H1 (cell line): ENCODE measurements at regions not wholly inside any gene's neighbourhood (a gene's known extent, or its start where the extent isn't known, plus 50 kb on each side); places are given as distances from the start of the nearest gene placed in this dataset.

Experiments used
- CTCF ChIA-PET: fragments of 300-600 bp; sonication (Branson Sonifier 250); formaldehyde crosslinking; loops from one replicate; lab custom pipeline; 2021; ENCODE audit not compliant: partially characterized antibody; lab: Charles Lee
- POLR2A ChIA-PET: fragments of 300-600 bp; sonication (Branson Sonifier 250); formaldehyde crosslinking; loops from one replicate; lab custom pipeline; 2021; ENCODE audit warnings: inconsistent platforms; ENCODE audit not compliant: partially characterized antibody; lab: Charles Lee
- DNase-seq, 2 experiments: peaks; one replicate each; pipeline versions ENCODE4 v3.0.0 to v3.0.0-alpha.2; 2010 to 2022; ENCODE audit warnings: low spot score in 2 of 2, low read depth in 1 of 2, mixed read lengths in 1 of 2
- FAIRE-seq: peaks from 2 replicates; lab custom pipeline; 2011; peaks lifted over from hg19 to GRCh38; lab: Jason Lieb, UNC
- H2AFZ ChIP-seq: 2 replicates; pipeline ENCODE4 v1.8.1; 2012; ENCODE audit warnings: low read length, inconsistent platforms
- H2AK5ac ChIP-seq: 2 replicates; pipeline ENCODE4 v1.6.1; 2013; ENCODE audit warnings: low read depth, low read length
- H2BK120ac ChIP-seq: replicated peaks from 2 replicates; pipeline ENCODE3; 2013; ENCODE audit warnings: low read depth, low read length, inconsistent platforms
- H2BK12ac ChIP-seq: 2 replicates; pipeline ENCODE4 v1.6.1; 2013; ENCODE audit warnings: low read depth, low read length
- H2BK15ac ChIP-seq: 2 replicates; pipeline ENCODE4 v1.6.1; 2013; ENCODE audit warnings: low read length
- H2BK20ac ChIP-seq: 2 replicates; pipeline ENCODE4 v1.6.1; 2013; ENCODE audit warnings: low read length
- H2BK5ac ChIP-seq: 2 replicates; pipeline ENCODE4 v1.6.1; 2013; ENCODE audit warnings: low read depth, low read length
- H3K14ac ChIP-seq: 2 replicates; pipeline ENCODE4 v1.6.1; 2013; ENCODE audit warnings: inconsistent platforms; ENCODE audit not compliant: insufficient read length
- H3K18ac ChIP-seq: 2 replicates; pipeline ENCODE4 v1.6.1; 2013; ENCODE audit warnings: low read length; ENCODE audit errors: extremely low read depth
- H3K23ac ChIP-seq: 2 replicates; pipeline ENCODE4 v1.6.1; 2013; ENCODE audit warnings: inconsistent platforms; ENCODE audit not compliant: insufficient read length
- H3K23me2 ChIP-seq: 2 replicates; pipeline ENCODE4 v1.6.1; 2013; ENCODE audit warnings: low read depth, low read length
- H3K27ac ChIP-seq: 2 replicates; pipeline ENCODE4 v1.6.1; 2011; ENCODE audit warnings: low read depth, low read length, inconsistent platforms
- H3K27me3 ChIP-seq, 4 experiments: replicated peaks in 1 of 4; 1 replicate in 1 of 4; 2 replicates in 3 of 4; pipeline versions ENCODE4 v1.6.1 to v1.8.1; 2011 to 2013; ENCODE audit warnings: low read length in 3 of 4, mild to moderate bottlenecking in 3 of 4, inconsistent platforms in 2 of 4, mixed read lengths in 2 of 4, moderate library complexity in 1 of 4; ENCODE audit not compliant: control insufficient read depth in 3 of 4, insufficient read depth in 3 of 4; ENCODE audit errors: extremely low read depth in 1 of 4
- H3K36me3 ChIP-seq, 4 experiments: 2 replicates each; pipeline versions ENCODE4 v1.6.1 to v1.8.1; 2011 to 2013; ENCODE audit warnings: mild to moderate bottlenecking in 4 of 4, low read length in 3 of 4, moderate library complexity in 2 of 4, control low read depth in 1 of 4, inconsistent platforms in 1 of 4; ENCODE audit not compliant: insufficient read depth in 4 of 4, control insufficient read depth in 2 of 4
- H3K4ac ChIP-seq: replicated peaks from 2 replicates; pipeline ENCODE3; 2013; ENCODE audit warnings: low read length, low read depth, mixed read lengths, inconsistent platforms; ENCODE audit not compliant: insufficient read length
- H3K4me1 ChIP-seq, 4 experiments: replicated peaks in 1 of 4; 1 replicate in 1 of 4; 2 replicates in 3 of 4; pipeline versions ENCODE4 v1.6.1 to v1.8.1; 2011 to 2013; ENCODE audit warnings: low read length in 3 of 4, inconsistent platforms in 2 of 4, mixed read lengths in 1 of 4; ENCODE audit not compliant: insufficient read depth in 4 of 4, control insufficient read depth in 3 of 4
- H3K4me2 ChIP-seq, 2 experiments: 2 replicates each; pipeline versions ENCODE4 v1.6.1 to v1.8.1; 2011 to 2013; ENCODE audit warnings: low read depth in 2 of 2, low read length in 2 of 2, control low read depth in 1 of 2, inconsistent platforms in 1 of 2, mild to moderate bottlenecking in 1 of 2; ENCODE audit not compliant: insufficient read depth in 1 of 2
- H3K4me3 ChIP-seq, 4 experiments: fragments of 200-600, 300-600 bp in 1 of 4; sonication (generic), shearing (Covaris generic), sonication (Bioruptor Twin) in 1 of 4; 2 replicates each; pipeline versions ENCODE4 v1.5.1 to v1.8.1; 2011 to 2016; ENCODE audit warnings: low read length in 4 of 4, low read depth in 3 of 4, control low read depth in 2 of 4, inconsistent platforms in 2 of 4, mild to moderate bottlenecking in 2 of 4, mixed read lengths in 1 of 4, moderate library complexity in 1 of 4; ENCODE audit not compliant: insufficient read depth in 2 of 4; ENCODE audit errors: extremely low read depth in 1 of 4
- H3K56ac ChIP-seq: replicated peaks from 2 replicates; pipeline ENCODE3; 2013; ENCODE audit warnings: low read depth, mild to moderate bottlenecking, mixed read lengths, low read length, inconsistent platforms; ENCODE audit not compliant: insufficient read length
- H3K79me1 ChIP-seq: 2 replicates; pipeline ENCODE4 v1.6.1; 2013; ENCODE audit warnings: low read depth, low read length, control low read depth
- H3K79me2 ChIP-seq, 2 experiments: 2 replicates each; pipeline versions ENCODE4 v1.6.1 to v1.8.1; 2012 to 2013; ENCODE audit warnings: low read length in 2 of 2, mild to moderate bottlenecking in 2 of 2, inconsistent platforms in 1 of 2; ENCODE audit not compliant: insufficient read depth in 2 of 2, control insufficient read depth in 1 of 2
- H3K9ac ChIP-seq, 4 experiments: replicated peaks in 1 of 4; 1 replicate in 1 of 4; 2 replicates in 3 of 4; pipeline versions ENCODE4 v1.6.1 to v1.8.1; 2011 to 2013; ENCODE audit warnings: low read depth in 3 of 4, low read length in 3 of 4, control low read depth in 2 of 4, mild to moderate bottlenecking in 2 of 4, moderate library complexity in 2 of 4, inconsistent platforms in 1 of 4; ENCODE audit errors: extremely low read depth in 1 of 4
- H3K9me3 ChIP-seq, 2 experiments: 2 replicates each; pipeline versions ENCODE4 v1.6.1 to v1.8.1; 2012 to 2013; ENCODE audit warnings: mild to moderate bottlenecking in 2 of 2, moderate library complexity in 2 of 2, control low read depth in 1 of 2, inconsistent platforms in 1 of 2, low read depth in 1 of 2, low read length in 1 of 2, mixed read lengths in 1 of 2; ENCODE audit not compliant: insufficient read depth in 2 of 2
- H4K20me1 ChIP-seq, 2 experiments: replicated peaks in 1 of 2; 2 replicates each; pipeline versions ENCODE3 to v1.8.1; 2011 to 2013; ENCODE audit warnings: inconsistent platforms in 2 of 2, low read length in 2 of 2, mild to moderate bottlenecking in 1 of 2; ENCODE audit not compliant: insufficient read depth in 2 of 2, control insufficient read depth in 1 of 2
- H4K5ac ChIP-seq: 2 replicates; pipeline ENCODE4 v1.6.1; 2013; ENCODE audit warnings: low read length, low read depth, mixed read lengths, inconsistent platforms; ENCODE audit not compliant: insufficient read length
- H4K8ac ChIP-seq: 2 replicates; pipeline ENCODE4 v1.8.0; 2013; ENCODE audit warnings: mild to moderate bottlenecking, moderate library complexity, low read length, inconsistent platforms; ENCODE audit not compliant: insufficient read depth; ENCODE audit errors: extremely low read depth
- H4K91ac ChIP-seq: replicated peaks from 2 replicates; pipeline ENCODE3; 2013; ENCODE audit warnings: low read length, mixed read lengths, inconsistent platforms; ENCODE audit not compliant: insufficient read length
- CEBPB ChIP-seq: IDR thresholded peaks from 2 replicates; pipeline ENCODE4 v1.6.1; 2012; ENCODE audit warnings: low read depth, low read length
- POU5F1 ChIP-seq: IDR thresholded peaks from 2 replicates; pipeline ENCODE4 v1.6.1; 2011; ENCODE audit warnings: low read depth, mild to moderate bottlenecking, low read length, moderate library complexity
- SP1 ChIP-seq: IDR thresholded peaks from 2 replicates; pipeline ENCODE4 v1.6.1; 2011; ENCODE audit warnings: low read depth, low read length
- WGBS, 2 experiments: shearing (Covaris generic) in 1 of 2; methylation state at CpG; one replicate each; pipeline versions ENCODE4 v1.1.6 to v1.1.7; 2013 to 2015; ENCODE audit warnings: low lambda C conversion rate in 2 of 2, mixed read lengths in 2 of 2, inconsistent platforms in 1 of 2, low coverage in 1 of 2, missing lambda C conversion rate in 1 of 2; ENCODE audit not compliant: insufficient replicate concordance in 2 of 2, insufficient coverage in 1 of 2, insufficient read length in 1 of 2; ENCODE audit errors: extremely low coverage in 1 of 2, missing lambda C conversion rate in 1 of 2; 5-methylcytosine and 5-hydroxymethylcytosine counted together

DNA sequence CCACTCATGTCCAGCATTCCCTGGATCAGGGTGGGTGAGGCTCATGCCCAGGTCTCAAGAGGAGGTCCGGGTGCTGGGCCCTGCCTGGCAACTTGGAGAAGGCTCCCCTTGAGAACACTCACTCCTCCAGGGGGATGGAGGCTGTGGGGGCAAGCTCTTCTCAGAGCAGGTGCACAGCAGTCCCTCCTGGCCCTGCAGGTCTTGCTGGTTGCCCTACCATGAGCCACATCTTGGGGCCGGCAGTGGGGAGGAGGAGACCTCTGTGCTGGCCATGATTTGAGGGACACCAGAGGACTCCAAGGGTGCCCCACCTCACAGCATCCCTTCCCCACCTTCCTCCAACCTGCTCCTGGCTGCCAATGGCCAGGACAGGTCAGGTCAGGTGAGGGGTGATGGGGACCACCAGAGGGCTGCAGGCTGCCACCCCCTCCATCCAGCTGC, 87.4 kb upstream of the RET start:
- Histone ChIP-seq H3K27me3 (no peaks in the 10 kb centered on the region), H2AK5ac (no peak overlapping the region), H3K9me3 (no peaks in the 10 kb centered on the region), H3K18ac (no peak overlapping the region), H2BK20ac (no peak overlapping the region), H3K23me2 (no peaks in the 10 kb centered on the region), H2BK120ac (no peak overlapping the region), H3K4me3 (no peak overlapping the region), H2BK5ac (no peak overlapping the region), H3K4ac (no peak overlapping the region), H3K79me1 (no peaks in the 10 kb centered on the region), H2AFZ (no peak overlapping the region), H3K14ac (no peak overlapping the region), H3K56ac (no peak overlapping the region), H4K8ac (no peak overlapping the region), H3K79me2 (no peaks in the 10 kb centered on the region), H3K27ac (no peak overlapping the region), H4K5ac (no peak overlapping the region), H2BK12ac (no peak overlapping the region), H4K91ac (no peak overlapping the region), H3K9ac (no peak overlapping the region), H3K23ac (no peak overlapping the region), H2BK15ac (no peak overlapping the region), H4K20me1 (no peaks in the 10 kb centered on the region), H3K4me1 (no peaks in the 10 kb centered on the region), H3K4me2 (no peak overlapping the region), H3K36me3 (no peaks in the 10 kb centered on the region)
- CTCF ChIA-PET: interaction anchor here (2.0 kb wide), 1 partner anchor 9 kb away, joined by 5 read pairs; no protein-coding TSS in a partner anchor
- POLR2A ChIA-PET: no interaction called here
- WGBS, 2 experiments: 86% methylated on average over 2 of the region's 2 CpGs; no CpG with 5 or more reads in 1 of the 2 experiments
- no peak for FAIRE-seq
- DNase-seq: no peak
- TF ChIP-seq CEBPB (no peak), SP1 (no peak), POU5F1 (no peak)
